Fibroblast of lung (primary cell): ENCODE measurements at regions not wholly inside any gene's neighbourhood (a gene's known extent, or its start where the extent isn't known, plus 50 kb on each side); places are given as distances from the start of the nearest gene placed in this dataset.
A peak's percentile ranks its signal among the peaks of the same experiment; 100 is the strongest.

Experiments used
- DNase-seq, 2 donors: peaks; one replicate each; pipeline versions ENCODE4 v3.0.0 to v3.0.0-alpha.2; 2010; ENCODE audit warnings: low read depth in 2 of 2
- H2AFZ ChIP-seq: 2 replicates; pipeline ENCODE4 v1.5.1; 2012; ENCODE audit warnings: low read length, control low read depth, inconsistent platforms
- H3K27ac ChIP-seq: 2 replicates; pipeline ENCODE4 v1.5.1; 2011; ENCODE audit warnings: low read length, control low read depth; ENCODE audit not compliant: insufficient read depth
- H3K27me3 ChIP-seq: 2 replicates; pipeline ENCODE4 v1.5.1; 2011; ENCODE audit warnings: mild to moderate bottlenecking, low read length; ENCODE audit not compliant: control insufficient read depth, insufficient read depth
- H3K36me3 ChIP-seq: 2 replicates; pipeline ENCODE4 v1.5.1; 2011; ENCODE audit warnings: low read length; ENCODE audit not compliant: control insufficient read depth, insufficient read depth
- H3K4me1 ChIP-seq: 2 replicates; pipeline ENCODE4 v1.5.1; 2011; ENCODE audit warnings: low read length; ENCODE audit not compliant: control insufficient read depth, insufficient read depth; ENCODE audit errors: extremely low read depth
- H3K4me2 ChIP-seq: 2 replicates; pipeline ENCODE4 v1.5.1; 2011; ENCODE audit warnings: low read length, control low read depth; ENCODE audit not compliant: insufficient read depth; ENCODE audit errors: extremely low read depth
- H3K4me3 ChIP-seq, 4 experiments: fragments of 200-600 bp in 1 of 4; sonication (generic) in 1 of 4; replicated peaks in 1 of 4; 2 replicates each; pipeline ENCODE4 v1.5.1; 2011 to 2016; ENCODE audit warnings: low read length in 4 of 4, low read depth in 3 of 4, mild to moderate bottlenecking in 3 of 4, control low read depth in 2 of 4, inconsistent platforms in 1 of 4, mixed read lengths in 1 of 4; ENCODE audit not compliant: insufficient read depth in 1 of 4; ENCODE audit errors: control extremely low read depth in 1 of 4
- H3K79me2 ChIP-seq: 2 replicates; pipeline ENCODE4 v1.5.1; 2012; ENCODE audit warnings: mild to moderate bottlenecking, low read length, inconsistent platforms; ENCODE audit not compliant: control insufficient read depth, insufficient read depth
- H3K9ac ChIP-seq: 2 replicates; pipeline ENCODE4 v1.5.1; 2011; ENCODE audit warnings: mild to moderate bottlenecking, low read length, control low read depth; ENCODE audit not compliant: insufficient read depth
- H3K9me3 ChIP-seq: 2 replicates; pipeline ENCODE4 v1.5.1; 2012; ENCODE audit warnings: low read depth, low read length; ENCODE audit not compliant: control insufficient read depth, insufficient read depth
- H4K20me1 ChIP-seq: 2 replicates; pipeline ENCODE4 v1.5.1; 2011; ENCODE audit warnings: low read length; ENCODE audit not compliant: control insufficient read depth, insufficient read depth; ENCODE audit errors: extremely low read depth
- CTCF ChIP-seq, 2 donors: IDR thresholded peaks in 1 of 2; conservative IDR thresholded peaks in 1 of 2; 1 replicate in 1 of 2; 2 replicates in 1 of 2; pipeline ENCODE4 v1.5.1; 2011 to 2012; ENCODE audit warnings: low read length in 2 of 2, control low read depth in 1 of 2, inconsistent platforms in 1 of 2, low read depth in 1 of 2, mild to moderate bottlenecking in 1 of 2
- EZH2 ChIP-seq: IDR thresholded peaks from 2 replicates; pipeline ENCODE4 v1.5.1; 2012; ENCODE audit warnings: low read length, control low read depth, mild to moderate bottlenecking; ENCODE audit errors: missing control alignments

DNA sequence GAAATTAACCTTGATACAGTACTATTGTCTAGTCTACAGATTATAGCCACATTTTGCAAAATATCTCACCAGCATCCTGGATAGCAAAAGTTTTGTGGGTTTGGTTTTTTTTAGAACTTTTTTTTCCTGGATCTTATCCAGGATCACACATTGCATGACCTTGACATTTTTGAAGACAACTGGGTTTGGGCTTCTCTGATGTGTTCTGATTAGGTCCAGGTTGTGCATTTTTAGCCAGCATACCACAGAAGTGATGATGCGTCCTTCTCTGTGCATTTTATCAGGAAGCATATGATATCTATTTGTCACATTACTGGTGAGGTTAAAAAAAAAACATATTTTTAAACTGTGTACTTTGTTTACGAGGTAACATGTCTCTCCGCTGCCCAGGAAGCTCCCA, 221.0 kb upstream of the OSR1 start:
- no peaks in the 10 kb centered on the region for H3K79me2 ChIP-seq
- H3K4me3 ChIP-seq: no peak overlapping the region
- no peaks in the 10 kb centered on the region for H3K36me3 ChIP-seq
- no peaks in the 10 kb centered on the region for H3K9me3 ChIP-seq
- H2AFZ ChIP-seq: no peak overlapping the region
- DNase-seq: no peak
- no peak overlapping the region for H3K9ac ChIP-seq
- peak overlapping the region; percentile 46 for H3K27ac ChIP-seq
- H3K4me2 ChIP-seq: no peak overlapping the region
- TF ChIP-seq EZH2 (no peak), CTCF (conservative IDR thresholded peaks at IDR 0.05 in 1 of 2, IDR thresholded peaks at IDR 0.05 in 1 of 2; ENCODE audit: low read depth in 1 of 2, low read length in 2 of 2) (no peak)
- H3K27me3 ChIP-seq: no peaks in the 10 kb centered on the region
- peaks cover 32% of the 10 kb centered on the region for H3K4me1 ChIP-seq
- H4K20me1 ChIP-seq: no peaks in the 10 kb centered on the region

DNA sequence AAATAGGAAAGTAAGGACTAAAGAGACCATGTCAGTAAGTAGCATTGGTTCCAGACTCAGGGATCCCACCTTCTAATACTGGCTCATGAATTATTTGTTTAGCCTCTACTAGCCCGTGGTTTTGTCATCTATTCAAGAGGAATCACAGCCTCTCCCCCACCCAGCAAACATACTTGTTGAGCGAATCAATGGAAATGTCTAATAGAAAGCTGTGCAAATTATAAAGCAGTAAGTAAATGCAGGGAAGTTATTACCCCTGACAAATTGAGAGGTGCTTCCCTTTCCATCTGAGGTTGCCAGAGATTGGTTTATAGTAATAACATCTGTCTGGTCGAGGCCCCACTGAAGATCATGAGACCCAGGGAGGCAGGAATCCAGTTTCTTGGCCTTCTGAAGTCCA, 219.3 kb upstream of the OSR1 start:
- Histone ChIP-seq H3K27me3 (no peaks in the 10 kb centered on the region), H3K4me3 (no peak overlapping the region), H3K4me1 (peaks cover 38% of the 10 kb centered on the region), H3K4me2 (no peak overlapping the region), H3K36me3 (no peaks in the 10 kb centered on the region), H4K20me1 (no peaks in the 10 kb centered on the region), H3K9me3 (no peaks in the 10 kb centered on the region), H3K27ac (no peak overlapping the region), H2AFZ (no peak overlapping the region), H3K9ac (no peak overlapping the region), H3K79me2 (no peaks in the 10 kb centered on the region)
- peak; percentile 23 to 71 for DNase-seq
- TF ChIP-seq EZH2 (no peak), CTCF (conservative IDR thresholded peaks at IDR 0.05 in 1 of 2, IDR thresholded peaks at IDR 0.05 in 1 of 2; ENCODE audit: low read depth in 1 of 2, low read length in 2 of 2) (no peak)

DNA sequence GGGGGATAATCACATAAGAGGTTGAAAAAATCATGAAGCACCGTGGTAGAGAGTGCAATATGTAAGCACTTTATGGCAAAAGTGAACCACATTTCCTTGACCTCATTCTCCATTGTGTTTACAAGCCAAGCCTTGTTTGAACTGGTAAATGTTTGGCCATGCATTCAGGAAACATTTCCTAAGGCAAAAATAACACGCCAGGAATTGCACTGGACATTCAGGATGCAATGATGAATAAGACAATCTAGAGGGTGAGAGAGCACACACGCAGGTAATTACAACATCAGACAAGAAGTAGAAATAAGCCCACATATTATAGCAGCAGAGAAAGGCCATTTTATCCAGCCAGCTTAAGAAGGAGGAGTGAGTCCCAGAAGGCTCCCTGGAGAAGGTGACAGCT, 218.0 kb upstream of the OSR1 start:
- Histone ChIP-seq H3K4me1 (peaks cover 42% of the 10 kb centered on the region), H2AFZ (no peak overlapping the region), H3K79me2 (no peaks in the 10 kb centered on the region), H3K9me3 (no peaks in the 10 kb centered on the region), H3K4me3 (no peak overlapping the region), H3K9ac (no peak overlapping the region), H3K4me2 (no peak overlapping the region), H4K20me1 (no peaks in the 10 kb centered on the region), H3K36me3 (no peaks in the 10 kb centered on the region), H3K27me3 (no peaks in the 10 kb centered on the region), H3K27ac (no peak overlapping the region)
- no peak for DNase-seq
- no peak for TF ChIP-seq EZH2
- no peak for TF ChIP-seq CTCF (conservative IDR thresholded peaks at IDR 0.05 in 1 of 2, IDR thresholded peaks at IDR 0.05 in 1 of 2; ENCODE audit: low read depth in 1 of 2, low read length in 2 of 2)
